Panc1 (cell line): ENCODE measurements at regions not wholly inside any gene's neighbourhood (a gene's known extent, or its start where the extent isn't known, plus 50 kb on each side); places are given as distances from the start of the nearest gene placed in this dataset.
A peak's percentile ranks its signal among the peaks of the same experiment; 100 is the strongest.

Experiments
- ATAC-seq: fragments of 200-7000 bp; cut with Tn5 transposase; 2 replicates; pipeline ENCODE4 v1.9.1; 2020; ENCODE audit warnings: mild to moderate bottlenecking, moderate library complexity
- BruUV-seq: library from RNA; stranded (reverse); fragments of 400-500 nt; replicated peaks from 2 replicates; lab custom pipeline; 2021; lab: Mats Ljungman, UMichigan
- CTCF ChIA-PET: fragments of 300-600 bp; sonication (Branson Sonifier 250); formaldehyde crosslinking; loops from one replicate; lab custom pipeline; 2022; ENCODE audit warnings: antibody characterized with exemption; lab: Charles Lee
- POLR2A ChIA-PET: fragments of 300-600 bp; sonication (Branson Sonifier 250); formaldehyde crosslinking; loops from one replicate; lab custom pipeline; 2022; ENCODE audit warnings: antibody characterized with exemption; lab: Charles Lee
- DNase-seq: peaks from one replicate; pipeline ENCODE4 v3.0.0-alpha.2; 2010; ENCODE audit warnings: low read depth, low spot score
- H3K27ac ChIP-seq: 2 replicates; pipeline ENCODE4 v1.5.1; 2011; ENCODE audit warnings: mild to moderate bottlenecking, low read length, inconsistent platforms
- H3K27me3 ChIP-seq: fragments of 200-500 bp; sonication (Bioruptor generic); 2 replicates; pipeline ENCODE4 v1.6.0; 2014; ENCODE audit warnings: low read length, inconsistent platforms; ENCODE audit not compliant: control insufficient read depth, insufficient read depth
- H3K36me3 ChIP-seq: fragments of 200-500 bp; sonication (Bioruptor generic); 2 replicates; pipeline ENCODE4 v1.5.1; 2014; ENCODE audit warnings: inconsistent platforms, mild to moderate bottlenecking, low read length, moderate library complexity; ENCODE audit not compliant: control insufficient read depth, insufficient read depth
- H3K4me1 ChIP-seq: 2 replicates; pipeline ENCODE4 v1.5.1; 2011; ENCODE audit warnings: inconsistent platforms, mild to moderate bottlenecking, low read length, moderate library complexity; ENCODE audit not compliant: control insufficient read depth, insufficient read depth
- H3K4me3 ChIP-seq, 2 experiments: 2 replicates each; pipeline ENCODE4 v1.5.1; 2011 to 2012; ENCODE audit warnings: low read depth in 2 of 2, low read length in 2 of 2, mild to moderate bottlenecking in 2 of 2, inconsistent platforms in 1 of 2, moderate library complexity in 1 of 2
- H3K9me3 ChIP-seq: fragments of 200-500 bp; sonication (Bioruptor generic); 2 replicates; pipeline ENCODE4 v1.5.1; 2014; ENCODE audit warnings: low read depth, mild to moderate bottlenecking, inconsistent platforms, low read length, moderate library complexity; ENCODE audit not compliant: control insufficient read depth, insufficient read depth
- CTCF ChIP-seq: fragments of 450-650 bp; IDR thresholded peaks from 2 replicates; pipeline ENCODE4 v1.5.1; 2017; ENCODE audit warnings: mild to moderate bottlenecking
- POLR2AphosphoS5 ChIP-seq: IDR thresholded peaks from 2 replicates; pipeline ENCODE4 v1.6.1; 2012; ENCODE audit warnings: mild to moderate bottlenecking, low read depth, low read length, moderate library complexity
- REST ChIP-seq, 2 experiments: IDR thresholded peaks; 2 replicates each; pipeline ENCODE4 v1.6.1; 2011 to 2012; ENCODE audit warnings: low read depth in 2 of 2, control low read depth in 1 of 2, low read length in 1 of 2, mild to moderate bottlenecking in 1 of 2, moderate library complexity in 1 of 2; ENCODE audit not compliant: insufficient read depth in 1 of 2
- SIN3A ChIP-seq: IDR thresholded peaks from 2 replicates; pipeline ENCODE4 v1.6.1; 2012; ENCODE audit warnings: low read depth, mild to moderate bottlenecking, low read length, moderate library complexity, borderline replicate concordance; ENCODE audit not compliant: insufficient read depth
- TCF7L2 ChIP-seq: IDR thresholded peaks from 2 replicates; pipeline ENCODE4 v1.6.1; 2011; ENCODE audit warnings: mild to moderate bottlenecking, low read depth, low read length, inconsistent platforms
- in situ Hi-C: cut with HindIII; loops from 2 replicates; pipeline ENCODE4 v1.10.0; 2016; ENCODE audit warnings: low sequenced_read_pairs, low pct_unique_long_range_greater_than_20kb
- intact Hi-C: fragments of 100-400 bp; cut with micrococcal nuclease; formaldehyde crosslinking; loops from one replicate; pipeline ENCODE4 v1.10.0; 2022; ENCODE audit not compliant: unreplicated experiment

GRCh38 chr13:39876258-39876657 is 220.8 kb downstream of the COG6 start:
- peaks cover 7% of the 10 kb centered on the region for H3K4me1 ChIP-seq
- POLR2A ChIA-PET, result no interaction called here
- H3K27me3 ChIP-seq, result no peaks in the 10 kb centered on the region
- H3K4me3 ChIP-seq, result no peak overlapping the region
- CTCF ChIA-PET, result no interaction called here
- BruUV-seq, result no TSS peak
- H3K36me3 ChIP-seq, result no peaks in the 10 kb centered on the region
- no peak for DNase-seq
- H3K9me3 ChIP-seq, result no peaks in the 10 kb centered on the region
- ATAC-seq, result peak; percentile 70
- TF ChIP-seq REST (IDR thresholded peaks at IDR 0.05; ENCODE audit: insufficient read depth in 1 of 2, low read depth in 2 of 2, low read length in 1 of 2), result no peak
- no peak for TF ChIP-seq SIN3A
- TF ChIP-seq TCF7L2, result no peak
- no peak for TF ChIP-seq POLR2AphosphoS5
- no peak for TF ChIP-seq CTCF
- intact Hi-C loops, result no loop called here
- peak overlapping the region; percentile 29; the same call in 1 of the 2 replicates for H3K27ac ChIP-seq
- in situ Hi-C loops, result no loop called here

- Histone ChIP-seq H3K4me3 (no peak overlapping the region), H3K36me3 (no peaks in the 10 kb centered on the region), H3K27me3 (no peaks in the 10 kb centered on the region), H3K4me1 (peaks cover 7% of the 10 kb centered on the region), H3K27ac (no peak overlapping the region), H3K9me3 (no peaks in the 10 kb centered on the region)
- CTCF ChIA-PET, result no interaction called here
- POLR2A ChIA-PET, result no interaction called here
- TF ChIP-seq SIN3A (no peak), CTCF (no peak), TCF7L2 (no peak), REST (IDR thresholded peaks at IDR 0.05; ENCODE audit: insufficient read depth in 1 of 2, low read depth in 2 of 2, low read length in 1 of 2) (no peak), POLR2AphosphoS5 (no peak)
- intact Hi-C loops, result no loop called here
- in situ Hi-C loops, result no loop called here
- DNase-seq, result no peak
- ATAC-seq, result no peak
- BruUV-seq, result no TSS peak
These were observed 221.7 kb downstream of the COG6 start for GRCh38 chr13:39877134-39877533.
